ENCODE measurements at regions not wholly inside any gene's neighbourhood (a gene's known extent, or its start where the extent isn't known, plus 50 kb on each side); places are given as distances from the start of the nearest gene placed in this dataset.

DNA sequence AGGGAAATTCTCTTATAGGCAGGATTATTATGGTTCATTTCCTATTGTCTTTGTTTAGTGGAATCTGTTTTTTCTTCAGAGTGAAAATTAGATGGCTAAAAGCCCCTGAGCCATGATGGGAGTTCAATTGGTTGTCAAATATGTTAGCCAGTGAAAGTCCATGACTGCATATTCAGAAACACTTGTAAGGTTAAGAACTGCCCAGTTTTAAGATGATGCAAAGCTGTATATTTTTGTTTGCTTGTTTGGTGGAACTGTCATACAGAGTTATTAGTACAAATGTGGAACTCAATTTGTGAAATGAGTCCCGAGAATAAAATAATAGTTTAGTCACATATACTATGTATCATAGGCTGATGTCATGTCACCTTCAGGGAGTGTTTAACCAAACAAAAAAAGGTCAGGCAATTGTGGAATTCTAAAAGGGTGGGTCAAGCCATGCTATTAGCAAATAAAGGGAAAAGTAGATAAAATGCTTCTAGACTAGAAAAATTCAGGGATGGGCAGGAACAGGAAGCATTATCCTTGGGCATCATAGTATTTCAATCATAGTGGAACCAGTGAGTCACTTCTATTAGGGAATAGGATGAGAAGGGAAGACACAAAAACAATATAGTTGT, 248.3 kb upstream of the SLITRK1 start:
- TF ChIP-seq POLR2AphosphoS5 (IDR thresholded peaks at IDR 0.05; ENCODE audit: low read depth, low read length) (no peak), FOXP2 (optimal IDR thresholded peaks at IDR 0.05; ENCODE audit: borderline replicate concordance, extremely low read depth, extremely low read length, insufficient read depth) (no peak)

GRCh38 chr13:84129966-84130365, 247.7 kb upstream of the SLITRK1 start:
- no peak for TF ChIP-seq SIN3A (IDR thresholded peaks at IDR 0.05; ENCODE audit: borderline replicate concordance, insufficient read depth, low read length)
- no peak for TF ChIP-seq REST (IDR thresholded peaks at IDR 0.05; ENCODE audit: insufficient read depth in 1 of 2, low read depth in 2 of 2, low read length in 2 of 2)
- no peak for TF ChIP-seq FOXP2 (optimal IDR thresholded peaks at IDR 0.05; ENCODE audit: borderline replicate concordance, extremely low read depth, extremely low read length, insufficient read depth)
- no peak for TF ChIP-seq TAF1 (IDR thresholded peaks at IDR 0.05; ENCODE audit: borderline replicate concordance, insufficient read depth, low read length)
- no peak for TF ChIP-seq POLR2AphosphoS5 (IDR thresholded peaks at IDR 0.05; ENCODE audit: low read depth, low read length)

- TF ChIP-seq POLR2AphosphoS5 (IDR thresholded peaks at IDR 0.05; ENCODE audit: low read depth, low read length): no peak
- no peak for TF ChIP-seq REST (IDR thresholded peaks at IDR 0.05; ENCODE audit: insufficient read depth in 1 of 2, low read depth in 2 of 2, low read length in 2 of 2)
- TF ChIP-seq FOXP2 (optimal IDR thresholded peaks at IDR 0.05; ENCODE audit: borderline replicate concordance, extremely low read depth, extremely low read length, insufficient read depth): no peak
- no peak for TF ChIP-seq SIN3A (IDR thresholded peaks at IDR 0.05; ENCODE audit: borderline replicate concordance, insufficient read depth, low read length)
- TF ChIP-seq TAF1 (IDR thresholded peaks at IDR 0.05; ENCODE audit: borderline replicate concordance, insufficient read depth, low read length): no peak
These were observed 245.4 kb upstream of the SLITRK1 start for GRCh38 chr13:84127597-84128128.

- TF ChIP-seq TAF1 (IDR thresholded peaks at IDR 0.05; ENCODE audit: borderline replicate concordance, insufficient read depth, low read length): no peak
- no peak for TF ChIP-seq REST (IDR thresholded peaks at IDR 0.05; ENCODE audit: insufficient read depth in 1 of 2, low read depth in 2 of 2, low read length in 2 of 2)
- TF ChIP-seq FOXP2 (optimal IDR thresholded peaks at IDR 0.05; ENCODE audit: borderline replicate concordance, extremely low read depth, extremely low read length, insufficient read depth): no peak
- no peak for TF ChIP-seq SIN3A (IDR thresholded peaks at IDR 0.05; ENCODE audit: borderline replicate concordance, insufficient read depth, low read length)
- no peak for TF ChIP-seq POLR2AphosphoS5 (IDR thresholded peaks at IDR 0.05; ENCODE audit: low read depth, low read length)
These were observed 244.4 kb upstream of the SLITRK1 start for GRCh38 chr13:84126671-84127171.

- no peak for TF ChIP-seq REST (IDR thresholded peaks at IDR 0.05; ENCODE audit: insufficient read depth in 1 of 2, low read depth in 2 of 2, low read length in 2 of 2)
- TF ChIP-seq POLR2AphosphoS5 (IDR thresholded peaks at IDR 0.05; ENCODE audit: low read depth, low read length): no peak
- TF ChIP-seq SIN3A (IDR thresholded peaks at IDR 0.05; ENCODE audit: borderline replicate concordance, insufficient read depth, low read length): no peak
- no peak for TF ChIP-seq FOXP2 (optimal IDR thresholded peaks at IDR 0.05; ENCODE audit: borderline replicate concordance, extremely low read depth, extremely low read length, insufficient read depth)
These were observed 239.2 kb upstream of the SLITRK1 start for GRCh38 chr13:84121456-84121855.
